ENCODE measurements at regions not wholly inside any gene's neighbourhood (a gene's known extent, or its start where the extent isn't known, plus 50 kb on each side); places are given as distances from the start of the nearest gene placed in this dataset.

DNA sequence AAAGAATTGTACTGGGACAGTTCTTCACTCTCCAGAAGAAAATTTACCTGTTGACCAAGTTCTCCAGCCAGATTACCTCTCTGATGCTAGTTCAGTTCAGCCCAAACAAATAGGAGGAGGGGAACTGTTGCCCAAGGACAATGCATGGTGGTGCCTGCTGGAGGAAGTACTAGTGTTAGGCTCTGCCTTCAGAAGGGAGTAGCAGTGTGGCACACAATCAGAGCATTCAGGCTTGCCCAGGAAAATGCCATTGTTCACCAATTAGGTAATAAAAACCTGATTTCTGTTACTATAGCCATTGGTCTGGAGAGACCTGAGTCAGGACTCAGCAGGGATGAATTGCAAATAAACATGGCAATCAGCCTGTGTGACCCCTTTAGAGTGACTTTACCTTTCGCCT is 720.8 kb upstream of the ZNF608 start:
- H3K27ac ChIP-seq (ENCODE audit: extremely low read length, insufficient read depth, low read length): no peak overlapping the region
- no peaks in the 10 kb centered on the region for H4K20me1 ChIP-seq (ENCODE audit: insufficient read depth, low read length)
- no peaks in the 10 kb centered on the region for H3K27me3 ChIP-seq (ENCODE audit: control insufficient read depth in 1 of 2, insufficient read depth in 2 of 2, low read length in 2 of 2)
- no peak for FAIRE-seq
- intact Hi-C loops (cut with micrococcal nuclease; ENCODE audit: unreplicated experiment): no loop called here
- POLR2A ChIA-PET: no interaction called here
- 0% methylated on average over 1 of the region's 1 CpG for WGBS (ENCODE audit: low lambda C conversion rate)
- H3K36me3 ChIP-seq (replicated peaks in 1 of 2; ENCODE audit: control insufficient read depth in 1 of 2, insufficient read depth in 2 of 2, low read length in 2 of 2): no peaks in the 10 kb centered on the region
- in situ Hi-C loops (cut with HindIII; ENCODE audit: extremely low pct_ligation_motif_present, low pct_unique_long_range_greater_than_20kb): no loop called here
- CTCF ChIA-PET (ENCODE audit: low intra/inter-chr PET ratio, low total read pairs): no interaction called here
- H3K9ac ChIP-seq (ENCODE audit: insufficient read depth, low read depth, low read length): no peak overlapping the region
- TF ChIP-seq GATAD1 (CRISPR knock-in tag; IDR thresholded peaks at IDR 0.05): no peak
- TF ChIP-seq, protein P1, sequence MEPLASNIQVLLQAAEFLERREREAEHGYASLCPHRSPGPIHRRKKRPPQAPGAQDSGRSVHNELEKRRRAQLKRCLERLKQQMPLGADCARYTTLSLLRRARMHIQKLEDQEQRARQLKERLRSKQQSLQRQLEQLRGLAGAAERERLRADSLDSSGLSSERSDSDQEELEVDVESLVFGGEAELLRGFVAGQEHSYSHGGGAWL (CRISPR knock-in tag; IDR thresholded peaks at IDR 0.05): no peak
- TF ChIP-seq ZNF839 (CRISPR knock-in tag; IDR thresholded peaks at IDR 0.05; ENCODE audit: borderline replicate concordance): no peak
- no peak for TF ChIP-seq PRPF4 (IDR thresholded peaks at IDR 0.05; ENCODE audit: low read depth, low read length, poor library complexity, severe bottlenecking)
- no peak for TF ChIP-seq FOXA3 (CRISPR knock-in tag; IDR thresholded peaks at IDR 0.05)
- TF ChIP-seq, protein P2, sequence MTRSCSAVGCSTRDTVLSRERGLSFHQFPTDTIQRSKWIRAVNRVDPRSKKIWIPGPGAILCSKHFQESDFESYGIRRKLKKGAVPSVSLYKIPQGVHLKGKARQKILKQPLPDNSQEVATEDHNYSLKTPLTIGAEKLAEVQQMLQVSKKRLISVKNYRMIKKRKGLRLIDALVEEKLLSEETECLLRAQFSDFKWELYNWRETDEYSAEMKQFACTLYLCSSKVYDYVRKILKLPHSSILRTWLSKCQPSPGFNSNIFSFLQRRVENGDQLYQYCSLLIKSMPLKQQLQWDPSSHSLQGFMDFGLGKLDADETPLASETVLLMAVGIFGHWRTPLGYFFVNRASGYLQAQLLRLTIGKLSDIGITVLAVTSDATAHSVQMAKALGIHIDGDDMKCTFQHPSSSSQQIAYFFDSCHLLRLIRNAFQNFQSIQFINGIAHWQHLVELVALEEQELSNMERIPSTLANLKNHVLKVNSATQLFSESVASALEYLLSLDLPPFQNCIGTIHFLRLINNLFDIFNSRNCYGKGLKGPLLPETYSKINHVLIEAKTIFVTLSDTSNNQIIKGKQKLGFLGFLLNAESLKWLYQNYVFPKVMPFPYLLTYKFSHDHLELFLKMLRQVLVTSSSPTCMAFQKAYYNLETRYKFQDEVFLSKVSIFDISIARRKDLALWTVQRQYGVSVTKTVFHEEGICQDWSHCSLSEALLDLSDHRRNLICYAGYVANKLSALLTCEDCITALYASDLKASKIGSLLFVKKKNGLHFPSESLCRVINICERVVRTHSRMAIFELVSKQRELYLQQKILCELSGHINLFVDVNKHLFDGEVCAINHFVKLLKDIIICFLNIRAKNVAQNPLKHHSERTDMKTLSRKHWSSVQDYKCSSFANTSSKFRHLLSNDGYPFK (CRISPR knock-in tag; IDR thresholded peaks at IDR 0.05; ENCODE audit: borderline replicate concordance): no peak
- TF ChIP-seq, protein P3, sequence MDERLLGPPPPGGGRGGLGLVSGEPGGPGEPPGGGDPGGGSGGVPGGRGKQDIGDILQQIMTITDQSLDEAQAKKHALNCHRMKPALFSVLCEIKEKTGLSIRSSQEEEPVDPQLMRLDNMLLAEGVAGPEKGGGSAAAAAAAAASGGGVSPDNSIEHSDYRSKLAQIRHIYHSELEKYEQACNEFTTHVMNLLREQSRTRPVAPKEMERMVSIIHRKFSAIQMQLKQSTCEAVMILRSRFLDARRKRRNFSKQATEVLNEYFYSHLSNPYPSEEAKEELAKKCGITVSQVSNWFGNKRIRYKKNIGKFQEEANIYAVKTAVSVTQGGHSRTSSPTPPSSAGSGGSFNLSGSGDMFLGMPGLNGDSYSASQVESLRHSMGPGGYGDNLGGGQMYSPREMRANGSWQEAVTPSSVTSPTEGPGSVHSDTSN (CRISPR knock-in tag; IDR thresholded peaks at IDR 0.05): no peak
- no peak for TF ChIP-seq SRSF9 (IDR thresholded peaks at IDR 0.05; ENCODE audit: borderline replicate concordance, insufficient read depth, low read depth, low read length, poor library complexity, severe bottlenecking)
- TF ChIP-seq, protein P4, sequence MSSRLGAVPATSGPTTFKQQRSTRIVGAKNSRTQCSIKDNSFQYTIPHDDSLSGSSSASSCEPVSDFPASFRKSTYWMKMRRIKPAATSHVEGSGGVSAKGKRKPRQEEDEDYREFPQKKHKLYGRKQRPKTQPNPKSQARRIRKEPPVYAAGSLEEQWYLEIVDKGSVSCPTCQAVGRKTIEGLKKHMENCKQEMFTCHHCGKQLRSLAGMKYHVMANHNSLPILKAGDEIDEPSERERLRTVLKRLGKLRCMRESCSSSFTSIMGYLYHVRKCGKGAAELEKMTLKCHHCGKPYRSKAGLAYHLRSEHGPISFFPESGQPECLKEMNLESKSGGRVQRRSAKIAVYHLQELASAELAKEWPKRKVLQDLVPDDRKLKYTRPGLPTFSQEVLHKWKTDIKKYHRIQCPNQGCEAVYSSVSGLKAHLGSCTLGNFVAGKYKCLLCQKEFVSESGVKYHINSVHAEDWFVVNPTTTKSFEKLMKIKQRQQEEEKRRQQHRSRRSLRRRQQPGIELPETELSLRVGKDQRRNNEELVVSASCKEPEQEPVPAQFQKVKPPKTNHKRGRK (CRISPR knock-in tag; IDR thresholded peaks at IDR 0.05): no peak
- TF ChIP-seq YY1 (IDR thresholded peaks at IDR 0.05; ENCODE audit: insufficient read depth, insufficient replicate concordance, low read depth, low read length): no peak
- TF ChIP-seq NBN (conservative IDR thresholded peaks at IDR 0.05): no peak
- H3K79me2 ChIP-seq (ENCODE audit: insufficient read depth, low read length): no peaks in the 10 kb centered on the region
- peaks cover 7% of the 10 kb centered on the region for H3K9me3 ChIP-seq (ENCODE audit: low read length)
- no peak for ATAC-seq
- H2AFZ ChIP-seq (ENCODE audit: low read length): no peak overlapping the region
- H3K4me1 ChIP-seq (ENCODE audit: insufficient read depth, low read length): no peaks in the 10 kb centered on the region
- H3K4me3 ChIP-seq (replicated peaks in 1 of 3; ENCODE audit: insufficient read depth in 1 of 3, low read depth in 2 of 3, low read length in 3 of 3): no peak overlapping the region
- no TSS peak for BruUV-seq (replicated peaks)
- H3K4me2 ChIP-seq (ENCODE audit: low read depth, low read length): no peak overlapping the region
- no peak for DNase-seq (ENCODE audit: low spot score)

All from HepG2 (cell line).